CD14-positive monocyte (primary cell): ENCODE measurements at regions not wholly inside any gene's neighbourhood (a gene's known extent, or its start where the extent isn't known, plus 50 kb on each side); places are given as distances from the start of the nearest gene placed in this dataset.

ENCODE experiments used
- DNase-seq, 3 donors: peaks; one replicate each; pipeline ENCODE4 v3.0.0-alpha.2; 2011 to 2022
- H2AFZ ChIP-seq: 2 replicates; pipeline ENCODE4 v1.6.0; 2012; ENCODE audit warnings: mild to moderate bottlenecking, low read depth, low read length, inconsistent platforms; ENCODE audit not compliant: insufficient read depth, poor library complexity, severe bottlenecking
- H3K27ac ChIP-seq, 2 donors: 1 replicate in 1 of 2; 2 replicates in 1 of 2; pipeline ENCODE4 v1.5.1; 2012 to 2013; ENCODE audit warnings: low read length in 2 of 2, control low read depth in 1 of 2, inconsistent platforms in 1 of 2, low read depth in 1 of 2, mild to moderate bottlenecking in 1 of 2
- H3K27me3 ChIP-seq, 2 donors: one replicate each; pipeline versions ENCODE4 v1.6.0 to v1.6.1; 2011 to 2013; ENCODE audit warnings: low read length in 2 of 2; ENCODE audit not compliant: control insufficient read depth in 2 of 2, insufficient read depth in 2 of 2
- H3K36me3 ChIP-seq, 2 donors: replicated peaks in 1 of 2; 1 replicate in 1 of 2; 2 replicates in 1 of 2; pipeline versions ENCODE4 v1.5.1 to v1.6.1; 2012 to 2013; ENCODE audit warnings: low read length in 2 of 2, control low read depth in 1 of 2, inconsistent platforms in 1 of 2, mild to moderate bottlenecking in 1 of 2; ENCODE audit not compliant: insufficient read depth in 2 of 2, control insufficient read depth in 1 of 2
- H3K4me1 ChIP-seq, 2 donors: 1 replicate in 1 of 2; 2 replicates in 1 of 2; pipeline versions ENCODE4 v1.5.1 to v1.6.1; 2012 to 2013; ENCODE audit warnings: low read length in 2 of 2, control low read depth in 1 of 2, inconsistent platforms in 1 of 2, mild to moderate bottlenecking in 1 of 2, moderate library complexity in 1 of 2; ENCODE audit not compliant: insufficient read depth in 2 of 2, control insufficient read depth in 1 of 2
- H3K4me2 ChIP-seq: replicated peaks from 2 replicates; pipeline ENCODE3; 2012; ENCODE audit warnings: low read length, moderate library complexity, mild to moderate bottlenecking; ENCODE audit not compliant: poor library complexity, severe bottlenecking; ENCODE audit errors: extremely low read depth
- H3K4me3 ChIP-seq, 3 experiments: fragments of 200-600 bp in 1 of 3; sonication (generic) in 1 of 3; replicated peaks in 1 of 3; 1 replicate in 2 of 3; 2 replicates in 1 of 3; pipeline ENCODE4 v1.5.1; 2011 to 2013; ENCODE audit warnings: low read length in 3 of 3, mild to moderate bottlenecking in 3 of 3, control low read depth in 2 of 3, low read depth in 2 of 3, inconsistent platforms in 1 of 3, moderate library complexity in 1 of 3
- H3K79me2 ChIP-seq: 2 replicates; pipeline ENCODE4 v1.6.0; 2012; ENCODE audit warnings: mild to moderate bottlenecking, control low read depth, inconsistent platforms, low read length, moderate library complexity; ENCODE audit not compliant: insufficient read depth
- H3K9ac ChIP-seq: 2 replicates; pipeline ENCODE4 v1.6.0; 2017; ENCODE audit warnings: low read length, mild to moderate bottlenecking; ENCODE audit not compliant: insufficient read depth, poor library complexity, severe bottlenecking
- H3K9me3 ChIP-seq, 2 donors: replicated peaks in 1 of 2; 1 replicate in 1 of 2; 2 replicates in 1 of 2; pipeline versions ENCODE4 v1.5.1 to v1.6.1; 2012 to 2013; ENCODE audit warnings: low read length in 2 of 2, control low read depth in 1 of 2; ENCODE audit not compliant: control insufficient read depth in 1 of 2, insufficient read depth in 1 of 2
- H4K20me1 ChIP-seq: 2 replicates; pipeline ENCODE4 v1.6.0; 2012; ENCODE audit warnings: mild to moderate bottlenecking, low read length, control low read depth, moderate library complexity; ENCODE audit not compliant: insufficient read depth
- H3K27ac Mint-ChIP-seq, 7 donors: one replicate each; pipeline ENCODE4 v1.8.0; 2020; ENCODE audit warnings: mild to moderate bottlenecking in 7 of 7, mixed read lengths in 7 of 7, moderate library complexity in 6 of 7, inconsistent platforms in 2 of 7
- H3K27me3 Mint-ChIP-seq, 3 donors: one replicate each; pipeline ENCODE4 v1.8.0; 2021 to 2022; ENCODE audit warnings: low read depth in 3 of 3, mild to moderate bottlenecking in 3 of 3, mixed read lengths in 3 of 3, moderate library complexity in 3 of 3, inconsistent platforms in 1 of 3
- H3K36me3 Mint-ChIP-seq, 2 donors: one replicate each; pipeline ENCODE4 v1.8.0; 2020; ENCODE audit warnings: mixed read lengths in 2 of 2, inconsistent platforms in 1 of 2, mild to moderate bottlenecking in 1 of 2
- H3K4me1 Mint-ChIP-seq: one replicate; pipeline ENCODE4 v1.8.0; 2020; ENCODE audit warnings: mild to moderate bottlenecking, mixed read lengths
- H3K4me3 Mint-ChIP-seq, 2 donors: one replicate each; pipeline ENCODE4 v1.8.0; 2020; ENCODE audit warnings: mild to moderate bottlenecking in 2 of 2, mixed read lengths in 2 of 2, moderate library complexity in 1 of 2
- H3K9me3 Mint-ChIP-seq, 7 donors: one replicate each; pipeline ENCODE4 v1.8.0; 2020 to 2022; ENCODE audit warnings: mixed read lengths in 7 of 7, mild to moderate bottlenecking in 6 of 7, moderate library complexity in 6 of 7, inconsistent platforms in 2 of 7
- WGBS: methylation state at CpG from one replicate; pipeline ENCODE4 v1.1.5; 2013; ENCODE audit warnings: missing lambda C conversion rate; ENCODE audit not compliant: insufficient coverage; 5-methylcytosine and 5-hydroxymethylcytosine counted together
- intact Hi-C, 2 donors: fragments of 100-400 bp; cut with micrococcal nuclease; formaldehyde crosslinking; loops; one replicate each; pipeline versions ENCODE4 v1.15.0 to v1.15.1; 2023
- TF ChIP-seq, protein P1 (sequence below): fragments of 200-600 bp; IDR thresholded peaks from one replicate; pipeline ENCODE4 v1.8.0; 2022; ENCODE audit warnings: antibody characterized with exemption, mild to moderate bottlenecking

DNA sequence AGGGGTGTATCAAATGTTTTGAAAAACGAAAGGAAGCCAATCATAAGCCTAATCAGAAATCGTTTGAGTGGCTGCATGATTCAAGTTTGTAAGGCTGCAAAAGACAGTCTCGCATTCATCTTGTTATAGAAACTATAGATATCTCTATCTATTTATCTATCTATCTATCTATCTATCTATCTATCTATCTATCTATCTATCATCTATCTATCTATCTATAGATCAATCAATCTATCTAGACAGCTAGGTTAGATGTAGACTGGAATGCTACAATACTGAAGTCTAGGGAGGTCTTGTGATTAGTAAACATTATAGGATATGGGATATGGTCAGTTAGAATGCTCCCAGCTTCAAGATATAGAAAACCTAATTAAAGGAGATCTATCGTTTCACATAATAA, 52.2 kb upstream of the BTG1 start:
- no peaks in the 10 kb centered on the region for H4K20me1 ChIP-seq
- no peaks in the 10 kb centered on the region for H3K27me3 ChIP-seq
- H3K4me1 ChIP-seq = no peaks in the 10 kb centered on the region
- no peak overlapping the region for H3K27ac ChIP-seq
- H3K9me3 ChIP-seq = peaks cover 8 to 11% of the 10 kb centered on the region in 2 donors
- DNase-seq = no peak
- no peak overlapping the region for H3K4me3 Mint-ChIP-seq
- H3K4me3 ChIP-seq = no peak overlapping the region
- H3K27me3 Mint-ChIP-seq = peaks cover 0 to 3% (median 0%) of the 10 kb centered on the region in 3 donors
- no peak overlapping the region for H3K9ac ChIP-seq
- intact Hi-C loops = no loop called here
- H3K4me1 Mint-ChIP-seq = peaks cover 9% of the 10 kb centered on the region
- no peaks in the 10 kb centered on the region for H3K79me2 ChIP-seq
- H2AFZ ChIP-seq = no peak overlapping the region
- TF ChIP-seq, protein P1, sequence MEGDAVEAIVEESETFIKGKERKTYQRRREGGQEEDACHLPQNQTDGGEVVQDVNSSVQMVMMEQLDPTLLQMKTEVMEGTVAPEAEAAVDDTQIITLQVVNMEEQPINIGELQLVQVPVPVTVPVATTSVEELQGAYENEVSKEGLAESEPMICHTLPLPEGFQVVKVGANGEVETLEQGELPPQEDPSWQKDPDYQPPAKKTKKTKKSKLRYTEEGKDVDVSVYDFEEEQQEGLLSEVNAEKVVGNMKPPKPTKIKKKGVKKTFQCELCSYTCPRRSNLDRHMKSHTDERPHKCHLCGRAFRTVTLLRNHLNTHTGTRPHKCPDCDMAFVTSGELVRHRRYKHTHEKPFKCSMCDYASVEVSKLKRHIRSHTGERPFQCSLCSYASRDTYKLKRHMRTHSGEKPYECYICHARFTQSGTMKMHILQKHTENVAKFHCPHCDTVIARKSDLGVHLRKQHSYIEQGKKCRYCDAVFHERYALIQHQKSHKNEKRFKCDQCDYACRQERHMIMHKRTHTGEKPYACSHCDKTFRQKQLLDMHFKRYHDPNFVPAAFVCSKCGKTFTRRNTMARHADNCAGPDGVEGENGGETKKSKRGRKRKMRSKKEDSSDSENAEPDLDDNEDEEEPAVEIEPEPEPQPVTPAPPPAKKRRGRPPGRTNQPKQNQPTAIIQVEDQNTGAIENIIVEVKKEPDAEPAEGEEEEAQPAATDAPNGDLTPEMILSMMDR = no peak
- H3K36me3 ChIP-seq = no peaks in the 10 kb centered on the region
- no CpG with 5 or more reads among the region's 4 CpGs for WGBS
- no peak overlapping the region for H3K4me2 ChIP-seq
- H3K36me3 Mint-ChIP-seq = peaks cover 2% of the 10 kb centered on the region in 2 donors
- no peak overlapping the region for H3K27ac Mint-ChIP-seq
- peaks cover 2 to 14% (median 10%) of the 10 kb centered on the region in 7 donors for H3K9me3 Mint-ChIP-seq

DNA sequence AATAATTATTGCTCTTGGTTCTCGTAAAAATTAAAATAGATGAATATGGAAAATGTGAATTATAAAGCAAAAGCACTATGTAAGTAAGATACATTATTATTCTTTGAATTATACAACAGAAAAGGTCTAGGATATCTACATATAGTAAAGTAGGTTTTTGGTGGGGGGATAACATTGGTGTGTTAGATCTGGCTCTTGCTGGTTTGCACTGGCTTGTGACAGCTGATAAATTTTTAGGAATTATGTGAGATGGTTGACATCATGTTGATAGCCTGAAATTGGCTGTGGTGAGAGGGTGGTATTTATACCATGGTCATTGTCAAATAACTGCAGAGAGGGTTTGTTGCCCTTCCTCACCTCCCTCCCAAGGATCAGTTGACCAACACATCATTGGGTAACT, 50.7 kb upstream of the BTG1 start:
- Mint-ChIP-seq H3K9me3 (peaks cover 2 to 14% (median 10%) of the 10 kb centered on the region in 7 donors), H3K4me1 (peaks cover 12% of the 10 kb centered on the region), H3K27ac (no peak overlapping the region), H3K4me3 (no peak overlapping the region), H3K36me3 (peaks cover 2% of the 10 kb centered on the region in 2 donors), H3K27me3 (no peaks in the 10 kb centered on the region)
- DNase-seq = no peak
- Histone ChIP-seq H3K36me3 (no peaks in the 10 kb centered on the region), H3K9me3 (peaks cover 8 to 11% of the 10 kb centered on the region in 2 donors), H3K4me2 (no peak overlapping the region), H2AFZ (no peak overlapping the region), H3K9ac (no peak overlapping the region), H3K4me3 (no peak overlapping the region), H3K27me3 (no peaks in the 10 kb centered on the region), H3K4me1 (peaks cover 0 to under 1% of the 10 kb centered on the region in 2 donors), H4K20me1 (no peaks in the 10 kb centered on the region), H3K27ac (no peak overlapping the region), H3K79me2 (no peaks in the 10 kb centered on the region)
- TF ChIP-seq, protein P1 = no peak
- no CpG with 5 or more reads among the region's 1 CpG for WGBS
- intact Hi-C loops = no loop called here
